Cerebellar nuclear complex (tissue), 1 donor: ENCODE measurements at regions not wholly inside any gene's neighbourhood (a gene's known extent, or its start where the extent isn't known, plus 50 kb on each side); places are given as distances from the start of the nearest gene placed in this dataset.
"Not testable (repeated sequence)": the region's sequence is repeated elsewhere in the genome, so short reads cannot be mapped to it uniquely, and the experiment has no call there.

Source experiments
- DNase-seq, 2 experiments: peaks; one replicate each; lab custom pipeline; 2025; lab: John Stamatoyannopoulos, UW

DNA sequence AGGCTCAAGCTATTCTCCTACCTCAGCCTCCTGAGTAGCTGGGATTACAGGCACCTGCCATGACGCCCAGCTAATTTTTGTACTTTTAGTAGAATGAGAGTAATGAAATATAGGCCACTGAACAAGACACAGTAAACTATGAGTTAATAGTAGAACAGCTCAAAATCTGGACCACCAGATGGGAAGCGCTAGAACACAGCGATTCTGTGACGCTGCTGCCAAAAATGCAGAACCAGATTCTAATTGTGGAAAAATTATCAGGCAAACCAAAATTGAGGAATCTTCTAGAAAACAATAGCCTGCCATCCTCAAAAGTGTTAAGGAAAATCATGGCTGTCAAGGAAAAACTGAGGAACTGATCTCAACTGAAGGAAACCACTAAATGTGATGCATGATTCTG lies 111.4 kb upstream of the TIAM1 start:
- peak in 1 of 2 experiments; percentile 70 for DNase-seq

DNA sequence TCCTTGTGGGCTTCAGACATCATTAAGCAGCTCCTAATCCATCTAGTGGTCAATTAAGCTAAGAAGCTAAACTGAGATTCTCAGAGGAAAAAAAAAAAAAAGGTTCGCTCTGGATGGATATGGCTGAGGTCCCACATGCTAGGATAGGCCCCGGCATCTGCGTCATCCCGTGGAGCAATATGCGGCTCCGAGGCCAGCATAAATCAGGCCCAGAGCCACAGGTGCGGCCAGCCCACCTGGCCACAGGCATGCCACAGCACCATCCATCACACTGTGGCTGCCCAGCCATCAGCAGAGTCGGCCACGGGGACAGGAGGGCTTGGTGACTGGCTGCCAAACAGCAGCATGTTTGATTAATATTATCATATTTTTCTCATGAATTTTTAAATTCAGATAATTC lies 106.9 kb upstream of the TIAM1 start:
- DNase-seq: peak; percentile 13 to 46

DNA sequence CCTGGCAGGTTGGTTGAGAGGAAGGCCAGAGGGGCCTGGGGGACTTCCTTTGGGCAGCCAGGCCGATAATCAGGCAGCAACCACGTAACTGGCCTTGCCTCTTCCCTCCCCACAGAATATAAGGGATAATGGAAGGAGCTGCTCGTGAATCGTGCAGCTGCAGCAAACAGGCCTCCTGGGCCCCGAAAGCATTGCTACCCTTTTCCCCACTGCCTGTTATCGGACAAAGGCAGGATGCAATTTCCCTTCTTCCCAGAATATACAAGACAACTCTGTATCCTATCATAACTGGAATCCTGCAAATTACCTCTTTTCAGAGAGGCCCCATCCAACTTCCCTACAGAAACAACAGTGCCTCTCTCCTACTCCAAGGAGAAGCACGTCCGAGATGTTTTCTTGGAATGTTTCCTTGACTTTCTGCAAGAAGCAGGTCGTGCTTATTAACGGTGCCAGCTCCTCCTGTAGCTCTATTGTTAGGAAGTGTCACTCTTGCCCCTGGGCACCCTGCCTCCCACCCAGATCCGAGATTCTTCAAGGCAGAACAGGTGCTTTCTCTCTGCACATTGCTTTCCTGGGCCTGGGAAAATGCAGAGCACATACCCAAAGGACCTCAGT lies 106.0 kb upstream of the TIAM1 start:
- no peak for DNase-seq

DNA sequence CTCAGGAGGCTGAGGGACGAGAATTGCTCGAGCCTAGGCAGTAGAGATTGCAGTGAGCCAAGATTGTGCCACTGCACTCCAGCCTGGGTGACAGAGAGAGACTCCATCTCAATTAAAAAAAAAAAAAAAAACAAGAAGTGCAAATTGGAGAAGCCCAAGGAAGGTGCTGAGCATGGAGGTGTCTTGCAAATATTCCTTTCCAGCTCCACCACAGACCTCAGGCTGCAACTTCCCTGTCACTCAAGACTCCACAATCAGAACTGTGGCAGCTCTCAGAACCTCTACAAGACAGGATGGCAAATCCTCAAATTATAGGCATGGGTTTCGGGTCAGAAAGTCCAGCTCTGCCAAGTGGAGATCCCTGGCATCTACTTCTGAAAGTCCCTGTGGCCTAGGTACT lies 104.4 kb upstream of the TIAM1 start:
- DNase-seq: no peak

DNA sequence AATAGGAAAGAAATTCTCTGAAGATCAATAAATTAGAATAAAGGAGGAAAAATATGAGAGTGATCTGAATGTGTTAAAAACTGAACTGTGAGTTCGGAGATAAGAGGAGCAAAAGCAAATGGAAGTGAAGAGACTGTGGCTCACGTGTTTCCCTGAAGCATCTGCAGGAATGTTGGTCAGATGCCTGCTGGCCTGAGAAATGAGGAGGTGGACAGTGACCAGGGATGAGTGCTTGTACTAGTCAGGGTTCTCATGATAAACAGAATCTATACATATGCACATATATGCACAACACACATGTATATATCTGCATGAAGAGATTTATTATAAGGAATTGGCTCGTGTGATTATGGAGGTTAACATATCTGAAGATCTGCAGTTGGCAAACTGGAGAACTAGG lies 103.4 kb upstream of the TIAM1 start:
- no peak for DNase-seq

DNA sequence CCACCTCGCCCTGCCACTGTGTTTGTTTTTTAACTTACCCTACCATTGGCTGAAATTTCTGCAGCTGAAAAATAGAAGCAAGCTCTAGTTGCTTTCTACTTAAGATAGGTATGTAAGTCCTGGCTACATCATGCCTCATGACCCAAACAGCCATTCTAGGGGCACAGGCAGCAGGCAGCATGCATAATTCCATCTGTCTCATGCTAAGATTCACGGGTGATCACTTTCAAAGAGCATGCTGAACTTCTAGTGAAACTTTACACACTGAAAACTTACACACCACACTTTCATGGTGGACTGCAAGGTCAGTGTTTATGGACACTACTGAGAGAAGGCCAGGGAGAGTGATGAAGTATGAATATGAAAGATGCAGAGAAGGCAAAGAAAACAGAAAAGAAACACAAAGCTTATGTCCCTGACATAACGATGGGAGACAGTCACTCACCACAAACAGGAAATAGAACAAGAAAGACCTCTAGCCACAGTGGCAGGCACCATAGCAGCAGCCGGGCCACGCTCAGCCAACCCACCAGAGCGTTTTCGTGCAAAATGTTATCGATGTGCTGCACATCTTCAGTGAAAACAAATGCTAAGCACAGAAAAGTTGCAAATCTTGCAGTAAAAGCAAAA lies 102.3 kb upstream of the TIAM1 start:
- no peak for DNase-seq

- DNase-seq: no peak
Measured at GRCh38 chr21:31445137-31445536, 101.1 kb upstream of the TIAM1 start.

DNA sequence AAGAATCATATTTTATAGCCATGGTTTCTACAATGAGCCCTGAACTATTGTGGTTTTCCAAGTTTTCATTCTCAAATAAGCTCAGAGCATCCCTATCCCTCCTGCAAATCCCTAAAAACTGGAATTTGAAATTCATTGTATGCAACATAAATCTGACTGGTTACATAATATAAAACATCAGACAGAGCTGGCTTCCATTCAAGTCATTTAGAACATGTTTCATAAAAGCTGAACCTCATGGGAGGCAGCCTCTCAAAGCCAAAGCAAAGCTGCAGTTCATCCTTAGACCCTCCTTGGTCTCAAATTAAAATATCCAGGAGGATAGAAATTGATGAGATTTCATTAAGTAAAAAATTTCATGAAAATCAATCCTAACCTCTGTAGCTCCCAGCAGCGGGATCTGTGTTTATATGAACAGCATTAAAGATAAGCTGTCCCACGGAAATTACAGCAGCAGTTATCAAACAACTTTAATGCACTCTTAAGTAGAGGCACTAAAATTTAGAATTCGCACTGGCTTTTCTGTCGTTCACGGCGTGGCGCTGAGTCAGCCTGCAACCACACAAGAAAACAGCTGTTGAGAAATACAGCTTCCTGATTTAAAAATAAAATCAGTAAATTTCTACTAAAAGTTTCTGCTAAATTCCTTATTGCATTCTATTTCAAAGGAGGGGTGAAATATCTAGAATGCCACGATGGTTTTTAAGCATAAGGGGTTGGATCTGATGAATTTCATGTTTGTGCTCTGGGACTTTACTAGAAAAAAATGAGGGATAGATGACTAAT lies 99.9 kb upstream of the TIAM1 start:
- no peak for DNase-seq

DNA sequence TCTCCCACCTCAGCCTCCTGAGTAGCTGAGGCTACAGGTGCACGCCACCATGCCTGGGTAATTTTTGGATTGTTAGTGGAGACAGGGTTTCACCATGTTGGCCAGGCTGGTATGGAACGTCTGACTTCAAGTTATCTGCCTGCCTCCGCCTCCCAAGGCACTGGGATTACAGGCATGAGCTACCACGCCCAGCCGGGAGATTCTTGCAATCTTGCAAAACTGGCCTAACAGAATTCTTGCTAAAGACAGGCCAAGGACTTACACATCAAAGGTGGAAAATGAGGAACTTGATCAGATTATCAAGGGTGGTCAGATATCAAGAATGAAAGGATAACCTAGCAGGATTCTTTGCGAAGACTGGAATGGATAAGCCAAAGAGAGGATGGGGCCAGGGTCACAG lies 98.3 kb upstream of the TIAM1 start:
- DNase-seq: no peak

GRCh38 chr21:31429506-31429905 lies 85.4 kb upstream of the TIAM1 start:
- DNase-seq: no peak

GRCh38 chr21:31426235-31426797 lies 82.3 kb upstream of the TIAM1 start:
- no peak for DNase-seq

DNA sequence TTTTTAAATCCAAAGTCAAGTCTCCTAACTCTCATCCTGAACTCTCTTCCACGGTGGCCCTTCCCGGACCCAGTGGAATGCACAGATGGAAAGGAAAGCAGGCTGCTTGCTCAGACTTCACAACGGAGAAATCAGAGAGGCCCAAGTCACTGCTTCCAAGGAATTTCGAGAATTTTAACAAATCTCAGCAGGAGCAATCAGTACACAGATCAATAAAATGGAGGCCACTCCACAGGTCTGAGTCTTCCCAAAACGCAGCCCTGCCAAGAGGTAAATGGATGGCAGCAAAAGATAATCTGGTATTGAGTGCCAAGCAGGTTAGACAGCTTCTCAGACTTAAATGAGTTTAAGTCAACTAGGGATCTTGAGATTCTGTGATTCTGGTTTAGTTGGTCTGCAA lies 81.1 kb upstream of the TIAM1 start:
- DNase-seq: no peak

- no peak for DNase-seq
Measured at GRCh38 chr21:31424058-31424457, 80.0 kb upstream of the TIAM1 start.

- no peak for DNase-seq
Measured at GRCh38 chr21:31420988-31421387, 76.9 kb upstream of the TIAM1 start.

DNA sequence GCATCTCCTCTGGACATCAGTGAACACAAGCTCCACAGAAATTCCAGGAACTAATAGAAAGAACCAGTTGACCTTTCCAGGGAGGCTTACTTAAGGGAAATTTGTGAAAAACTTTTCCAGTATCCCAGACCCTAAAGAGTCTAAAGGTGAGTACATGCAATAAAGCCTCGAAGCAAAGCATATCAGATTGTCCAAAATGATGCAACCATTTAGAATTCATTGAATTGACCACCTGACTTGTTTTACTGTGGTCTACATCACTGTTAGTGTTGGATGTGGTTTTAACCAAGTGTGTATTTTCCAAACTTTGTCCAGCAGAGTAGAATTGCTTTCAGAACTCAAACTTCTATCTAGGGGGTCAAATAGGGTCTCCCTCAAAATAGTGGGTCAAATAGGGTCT lies 76.3 kb upstream of the TIAM1 start:
- DNase-seq: no peak

DNA sequence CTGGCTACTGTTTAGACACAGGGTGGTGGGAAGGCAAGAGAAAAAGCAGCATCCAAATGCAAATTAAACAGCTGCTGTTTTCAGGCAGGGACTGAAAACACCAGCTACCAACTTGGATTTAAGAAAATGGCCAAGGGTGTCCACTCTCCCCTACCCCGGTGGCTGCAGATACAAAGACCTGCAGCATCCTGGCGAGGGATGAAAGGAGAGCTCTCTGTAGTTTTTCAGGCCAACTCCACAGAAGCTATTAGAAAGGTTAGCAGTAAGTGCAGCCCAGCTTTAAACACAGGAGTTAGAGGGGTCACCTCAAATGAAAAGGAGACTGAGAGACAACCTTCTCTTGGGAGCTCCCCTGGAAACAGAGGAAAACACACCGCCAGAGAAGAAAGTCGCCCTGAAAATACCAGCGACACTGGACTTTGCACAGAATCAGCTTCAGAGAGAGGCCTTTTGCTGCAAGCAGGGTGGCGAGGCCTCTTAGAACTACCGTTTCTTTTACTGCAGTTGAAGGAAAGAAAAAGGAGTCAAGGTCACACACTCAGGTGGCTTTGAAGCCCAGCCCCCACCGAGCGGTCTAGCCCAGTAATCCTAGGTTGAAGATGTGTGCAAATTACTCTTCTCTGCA lies 74.4 kb upstream of the TIAM1 start:
- no peak for DNase-seq

GRCh38 chr21:31417214-31417613 lies 73.2 kb upstream of the TIAM1 start:
- not testable (repeated sequence) for DNase-seq

DNA sequence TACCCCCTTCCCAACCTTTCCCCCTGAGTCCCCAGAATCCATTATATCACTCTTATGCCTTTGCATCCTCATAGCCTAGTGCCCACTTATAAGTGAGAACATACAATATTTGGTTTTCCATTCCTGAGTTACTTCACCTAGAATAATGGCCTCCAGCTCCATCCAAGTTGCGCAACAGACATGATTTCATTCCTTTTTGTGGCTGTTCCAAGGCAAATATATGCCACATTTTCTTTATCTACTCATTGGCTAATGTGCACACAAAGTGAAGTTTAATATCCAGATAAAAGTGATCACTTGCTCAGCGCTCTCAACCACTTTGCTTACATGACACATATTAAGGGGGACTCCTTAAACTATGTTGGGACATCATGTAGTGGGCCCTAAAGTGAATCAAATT lies 72.4 kb upstream of the TIAM1 start:
- DNase-seq: no peak

GRCh38 chr21:31414263-31415000 lies 70.4 kb upstream of the TIAM1 start:
- DNase-seq: peak; percentile 33 to 76

DNA sequence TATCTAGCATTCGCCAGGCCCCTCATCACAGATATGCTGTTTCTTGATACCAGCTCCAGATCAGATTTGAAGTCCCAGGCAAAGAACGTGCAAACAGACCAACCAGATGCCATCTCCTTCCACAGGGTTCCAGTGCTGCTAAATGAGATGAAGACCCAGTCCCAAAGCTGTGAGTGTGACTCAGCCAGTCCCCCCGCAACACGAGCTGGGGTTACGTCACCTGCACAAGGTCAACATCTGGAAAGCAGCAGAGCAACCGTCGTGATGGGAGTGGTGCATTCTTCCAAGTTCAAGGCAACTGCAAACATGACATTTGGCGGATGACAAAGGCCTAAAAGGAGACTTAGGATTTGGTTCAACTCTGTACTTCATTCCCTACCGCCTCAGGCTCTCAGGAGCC lies 69.6 kb upstream of the TIAM1 start:
- no peak for DNase-seq

- DNase-seq: no peak
Measured at GRCh38 chr21:31410499-31411131, 66.6 kb upstream of the TIAM1 start.
